SU-DHL-6 (cell line): ENCODE measurements at regions not wholly inside any gene's neighbourhood (a gene's known extent, or its start where the extent isn't known, plus 50 kb on each side); places are given as distances from the start of the nearest gene placed in this dataset.

ENCODE experiments used
- EZH2phosphoT487 ChIP-seq: fragments of 200-600 bp; sonication (generic), shearing (Covaris generic); conservative IDR thresholded peaks from 2 replicates; pipeline ENCODE4 v1.6.1; 2018; ENCODE audit warnings: mild to moderate bottlenecking, antibody characterized with exemption, low read length, moderate library complexity, mixed read lengths
- TF ChIP-seq, protein P1 (sequence below): fragments of 200-600 bp; sonication (generic); IDR thresholded peaks from one replicate; pipeline ENCODE4 v1.5.1; 2017; ENCODE audit warnings: antibody characterized with exemption, mild to moderate bottlenecking, low read length, moderate library complexity; ENCODE audit not compliant: insufficient read depth, poor library complexity, severe bottlenecking

GRCh38 chrX:42975906-42976305, 197.9 kb upstream of the PPP1R2C start:
- TF ChIP-seq, protein P1, sequence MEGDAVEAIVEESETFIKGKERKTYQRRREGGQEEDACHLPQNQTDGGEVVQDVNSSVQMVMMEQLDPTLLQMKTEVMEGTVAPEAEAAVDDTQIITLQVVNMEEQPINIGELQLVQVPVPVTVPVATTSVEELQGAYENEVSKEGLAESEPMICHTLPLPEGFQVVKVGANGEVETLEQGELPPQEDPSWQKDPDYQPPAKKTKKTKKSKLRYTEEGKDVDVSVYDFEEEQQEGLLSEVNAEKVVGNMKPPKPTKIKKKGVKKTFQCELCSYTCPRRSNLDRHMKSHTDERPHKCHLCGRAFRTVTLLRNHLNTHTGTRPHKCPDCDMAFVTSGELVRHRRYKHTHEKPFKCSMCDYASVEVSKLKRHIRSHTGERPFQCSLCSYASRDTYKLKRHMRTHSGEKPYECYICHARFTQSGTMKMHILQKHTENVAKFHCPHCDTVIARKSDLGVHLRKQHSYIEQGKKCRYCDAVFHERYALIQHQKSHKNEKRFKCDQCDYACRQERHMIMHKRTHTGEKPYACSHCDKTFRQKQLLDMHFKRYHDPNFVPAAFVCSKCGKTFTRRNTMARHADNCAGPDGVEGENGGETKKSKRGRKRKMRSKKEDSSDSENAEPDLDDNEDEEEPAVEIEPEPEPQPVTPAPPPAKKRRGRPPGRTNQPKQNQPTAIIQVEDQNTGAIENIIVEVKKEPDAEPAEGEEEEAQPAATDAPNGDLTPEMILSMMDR = no peak
- TF ChIP-seq EZH2phosphoT487 = no peak
